GM13977 (cell line): ENCODE measurements at regions not wholly inside any gene's neighbourhood (a gene's known extent, or its start where the extent isn't known, plus 50 kb on each side); places are given as distances from the start of the nearest gene placed in this dataset.
A peak's percentile ranks its signal among the peaks of the same experiment; 100 is the strongest.

Experiments
- DNase-seq: peaks from one replicate; pipeline ENCODE4 v3.0.0; 2012; ENCODE audit warnings: low spot score
- CTCF ChIP-seq: IDR thresholded peaks from 2 replicates; pipeline ENCODE4 v1.5.1; 2012; ENCODE audit warnings: mild to moderate bottlenecking, control low read depth; ENCODE audit not compliant: insufficient read depth; ENCODE audit errors: extremely low read depth, missing control alignments
- in situ Hi-C: fragments of 300-500 bp; cut with MboI; formaldehyde crosslinking; loops from one replicate; pipeline ENCODE4 v1.12.0; 2022; ENCODE audit warnings: low sequenced_read_pairs, low pct_unique_long_range_greater_than_20kb, mixed read lengths, inconsistent platforms; ENCODE audit not compliant: unreplicated experiment

GRCh38 chr2:8223695-8224346 lies 458.0 kb upstream of the ID2 start:
- no peak for DNase-seq
- in situ Hi-C loops = no loop called here
- no peak for TF ChIP-seq CTCF

GRCh38 chr2:8224347-8225190 lies 457.3 kb upstream of the ID2 start:
- in situ Hi-C loops = no loop called here
- DNase-seq = no peak
- TF ChIP-seq CTCF = no peak

GRCh38 chr2:8225266-8225665 lies 456.6 kb upstream of the ID2 start:
- DNase-seq = no peak
- no peak for TF ChIP-seq CTCF
- in situ Hi-C loops = no loop called here

GRCh38 chr2:8225798-8226197 lies 456.1 kb upstream of the ID2 start:
- DNase-seq = no peak
- in situ Hi-C loops = no loop called here
- no peak for TF ChIP-seq CTCF

- peak; percentile 76 for DNase-seq
- in situ Hi-C loops = no loop called here
- TF ChIP-seq CTCF = no peak
These were observed 452.3 kb upstream of the ID2 start for GRCh38 chr2:8229546-8229986.

- no peak for DNase-seq
- no peak for TF ChIP-seq CTCF
- in situ Hi-C loops = no loop called here
These were observed 451.4 kb upstream of the ID2 start for GRCh38 chr2:8230466-8230865.
